Fibroblast of villous mesenchyme (primary cell): ENCODE measurements at regions not wholly inside any gene's neighbourhood (a gene's known extent, or its start where the extent isn't known, plus 50 kb on each side); places are given as distances from the start of the nearest gene placed in this dataset.

Experiments
- DNase-seq: peaks from one replicate; pipeline ENCODE4 v3.0.0-alpha.2; 2010; ENCODE audit warnings: low read depth
- H3K4me3 ChIP-seq: 2 replicates; pipeline ENCODE4 v1.5.1; 2011; ENCODE audit warnings: low read depth, mild to moderate bottlenecking, low read length
- TF ChIP-seq, protein P1 (sequence below): IDR thresholded peaks from 2 replicates; pipeline ENCODE4 v1.5.1; 2012; ENCODE audit warnings: low read depth, mild to moderate bottlenecking, low read length; ENCODE audit not compliant: insufficient read depth

GRCh38 chr4:20423420-20423819 lies 171.7 kb downstream of the SLIT2 start:
- DNase-seq, result no peak
- TF ChIP-seq, protein P1, sequence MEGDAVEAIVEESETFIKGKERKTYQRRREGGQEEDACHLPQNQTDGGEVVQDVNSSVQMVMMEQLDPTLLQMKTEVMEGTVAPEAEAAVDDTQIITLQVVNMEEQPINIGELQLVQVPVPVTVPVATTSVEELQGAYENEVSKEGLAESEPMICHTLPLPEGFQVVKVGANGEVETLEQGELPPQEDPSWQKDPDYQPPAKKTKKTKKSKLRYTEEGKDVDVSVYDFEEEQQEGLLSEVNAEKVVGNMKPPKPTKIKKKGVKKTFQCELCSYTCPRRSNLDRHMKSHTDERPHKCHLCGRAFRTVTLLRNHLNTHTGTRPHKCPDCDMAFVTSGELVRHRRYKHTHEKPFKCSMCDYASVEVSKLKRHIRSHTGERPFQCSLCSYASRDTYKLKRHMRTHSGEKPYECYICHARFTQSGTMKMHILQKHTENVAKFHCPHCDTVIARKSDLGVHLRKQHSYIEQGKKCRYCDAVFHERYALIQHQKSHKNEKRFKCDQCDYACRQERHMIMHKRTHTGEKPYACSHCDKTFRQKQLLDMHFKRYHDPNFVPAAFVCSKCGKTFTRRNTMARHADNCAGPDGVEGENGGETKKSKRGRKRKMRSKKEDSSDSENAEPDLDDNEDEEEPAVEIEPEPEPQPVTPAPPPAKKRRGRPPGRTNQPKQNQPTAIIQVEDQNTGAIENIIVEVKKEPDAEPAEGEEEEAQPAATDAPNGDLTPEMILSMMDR, result no peak
- no peak overlapping the region for H3K4me3 ChIP-seq

DNA sequence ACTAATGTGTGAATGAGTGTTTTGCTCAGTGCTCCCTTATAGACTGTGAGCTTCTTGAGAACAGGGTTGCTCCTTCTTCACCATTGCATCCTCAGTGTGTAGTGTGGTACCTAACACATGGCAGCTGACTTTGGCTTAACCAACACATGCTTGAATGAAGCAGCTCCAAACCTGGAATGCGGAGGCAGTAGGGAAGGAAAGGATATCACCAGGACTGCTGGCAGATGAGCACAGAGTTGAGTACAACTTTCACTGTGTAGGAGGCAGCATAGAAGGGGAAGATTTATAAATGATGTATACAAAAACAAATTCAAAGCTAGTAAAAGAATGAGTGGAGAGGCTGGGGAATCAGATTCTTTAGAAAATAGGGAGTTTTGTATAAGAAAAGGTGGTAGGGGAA lies 174.3 kb downstream of the SLIT2 start:
- no peak overlapping the region for H3K4me3 ChIP-seq
- TF ChIP-seq, protein P1, result no peak

GRCh38 chr4:20428436-20429160 lies 176.9 kb downstream of the SLIT2 start:
- DNase-seq, result no peak
- TF ChIP-seq, protein P1, result peak; percentile 40
- no peak overlapping the region for H3K4me3 ChIP-seq

More for the DNA sequence above, 174.3 kb downstream of the SLIT2 start:
- DNase-seq, result no peak

- no peak for DNase-seq
- TF ChIP-seq, protein P1, result no peak
- H3K4me3 ChIP-seq, result no peak overlapping the region
Observed at GRCh38 chr4:20430259-20430941, 178.7 kb downstream of the SLIT2 start.

GRCh38 chr4:20431543-20431951 lies 179.8 kb downstream of the SLIT2 start:
- TF ChIP-seq, protein P1, result no peak
- peak; percentile 37 for DNase-seq
- H3K4me3 ChIP-seq, result no peak overlapping the region

- TF ChIP-seq, protein P1, result no peak
- DNase-seq, result peak; percentile 73
- no peak overlapping the region for H3K4me3 ChIP-seq
Observed at GRCh38 chr4:20432088-20432487, 180.4 kb downstream of the SLIT2 start.
